DOHH2 (cell line): ENCODE measurements at regions not wholly inside any gene's neighbourhood (a gene's known extent, or its start where the extent isn't known, plus 50 kb on each side); places are given as distances from the start of the nearest gene placed in this dataset.
"Not testable (repeated sequence)": the region's sequence is repeated elsewhere in the genome, so short reads cannot be mapped to it uniquely, and the experiment has no call there.

Source experiments
- EZH2phosphoT487 ChIP-seq: fragments of 200-600 bp; sonication (generic); IDR thresholded peaks from 2 replicates; pipeline ENCODE4 v1.6.1; 2017; ENCODE audit warnings: borderline replicate concordance, mild to moderate bottlenecking, antibody characterized with exemption, low read length, moderate library complexity, mixed read lengths
- TF ChIP-seq, protein P1 (sequence below): fragments of 200-600 bp; sonication (generic); IDR thresholded peaks from one replicate; pipeline ENCODE4 v1.5.1; 2014; ENCODE audit warnings: antibody characterized with exemption, mild to moderate bottlenecking, low read depth, low read length; ENCODE audit not compliant: poor library complexity, severe bottlenecking

DNA sequence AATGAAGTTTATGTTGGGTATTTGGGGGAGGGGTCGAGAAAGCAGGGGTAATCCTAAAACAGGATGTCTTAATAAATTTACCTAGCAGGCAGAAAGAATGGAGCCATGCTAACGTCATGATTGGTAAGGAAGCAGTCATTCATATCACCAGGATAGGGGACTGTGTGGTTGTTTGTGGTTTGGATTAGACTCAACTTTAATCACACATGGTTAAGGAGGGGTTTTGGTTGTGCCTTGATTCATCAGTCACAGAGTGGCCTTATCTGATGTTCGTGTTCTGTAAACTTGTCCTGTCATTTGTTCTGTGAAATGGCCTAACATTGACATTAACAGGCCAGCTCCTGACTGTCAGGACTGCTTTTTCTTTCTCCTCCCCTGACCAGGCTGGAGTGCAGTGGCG lies 119.1 kb downstream of the GOLGA6L22 start:
- TF ChIP-seq, protein P1, sequence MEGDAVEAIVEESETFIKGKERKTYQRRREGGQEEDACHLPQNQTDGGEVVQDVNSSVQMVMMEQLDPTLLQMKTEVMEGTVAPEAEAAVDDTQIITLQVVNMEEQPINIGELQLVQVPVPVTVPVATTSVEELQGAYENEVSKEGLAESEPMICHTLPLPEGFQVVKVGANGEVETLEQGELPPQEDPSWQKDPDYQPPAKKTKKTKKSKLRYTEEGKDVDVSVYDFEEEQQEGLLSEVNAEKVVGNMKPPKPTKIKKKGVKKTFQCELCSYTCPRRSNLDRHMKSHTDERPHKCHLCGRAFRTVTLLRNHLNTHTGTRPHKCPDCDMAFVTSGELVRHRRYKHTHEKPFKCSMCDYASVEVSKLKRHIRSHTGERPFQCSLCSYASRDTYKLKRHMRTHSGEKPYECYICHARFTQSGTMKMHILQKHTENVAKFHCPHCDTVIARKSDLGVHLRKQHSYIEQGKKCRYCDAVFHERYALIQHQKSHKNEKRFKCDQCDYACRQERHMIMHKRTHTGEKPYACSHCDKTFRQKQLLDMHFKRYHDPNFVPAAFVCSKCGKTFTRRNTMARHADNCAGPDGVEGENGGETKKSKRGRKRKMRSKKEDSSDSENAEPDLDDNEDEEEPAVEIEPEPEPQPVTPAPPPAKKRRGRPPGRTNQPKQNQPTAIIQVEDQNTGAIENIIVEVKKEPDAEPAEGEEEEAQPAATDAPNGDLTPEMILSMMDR: not testable (repeated sequence)
- not testable (repeated sequence) for TF ChIP-seq EZH2phosphoT487
